ENCODE measurements at regions not wholly inside any gene's neighbourhood (a gene's known extent, or its start where the extent isn't known, plus 50 kb on each side); places are given as distances from the start of the nearest gene placed in this dataset.

GRCh38 chrX:118197730-118198129, 81.1 kb upstream of the KLHL13 start:
- H3K4me3 Mint-ChIP-seq = no peak overlapping the region
- peaks cover 9% of the 10 kb centered on the region for H3K27me3 Mint-ChIP-seq (ENCODE audit: low read depth)
- no peak overlapping the region for H3K27ac Mint-ChIP-seq
- H3K9me3 Mint-ChIP-seq = no peaks in the 10 kb centered on the region
- H3K36me3 Mint-ChIP-seq (ENCODE audit: insufficient read depth in 2 of 2) = no peaks in the 10 kb centered on the region
- H3K4me1 Mint-ChIP-seq (ENCODE audit: low read depth) = no peaks in the 10 kb centered on the region
- ATAC-seq (replicated peaks in 1 of 2) (no peak), DNase-seq (no peak)

- DNase-seq = no peak
- Mint-ChIP-seq H3K27ac (no peak overlapping the region), H3K4me1 (ENCODE audit: low read depth) (no peaks in the 10 kb centered on the region), H3K36me3 (ENCODE audit: insufficient read depth in 2 of 2) (no peaks in the 10 kb centered on the region), H3K4me3 (no peak overlapping the region), H3K9me3 (no peaks in the 10 kb centered on the region), H3K27me3 (ENCODE audit: low read depth) (peaks cover 9% of the 10 kb centered on the region)
- no peak for ATAC-seq (replicated peaks in 1 of 2)
These were observed 82.0 kb upstream of the KLHL13 start for GRCh38 chrX:118198577-118198976.

- peaks cover 9% of the 10 kb centered on the region for H3K27me3 Mint-ChIP-seq (ENCODE audit: low read depth)
- H3K4me1 Mint-ChIP-seq (ENCODE audit: low read depth) = no peaks in the 10 kb centered on the region
- ATAC-seq (replicated peaks in 1 of 2) = no peak
- DNase-seq = no peak
- H3K9me3 Mint-ChIP-seq = no peaks in the 10 kb centered on the region
- no peak overlapping the region for H3K27ac Mint-ChIP-seq
- H3K4me3 Mint-ChIP-seq = no peak overlapping the region
- no peaks in the 10 kb centered on the region for H3K36me3 Mint-ChIP-seq (ENCODE audit: insufficient read depth in 2 of 2)
These were observed 83.4 kb upstream of the KLHL13 start for GRCh38 chrX:118199997-118200396.

GRCh38 chrX:118205421-118206395, 89.1 kb upstream of the KLHL13 start:
- ATAC-seq (replicated peaks in 1 of 2) (no peak), DNase-seq (no peak)
- Mint-ChIP-seq H3K27ac (no peak overlapping the region), H3K9me3 (no peaks in the 10 kb centered on the region), H3K27me3 (ENCODE audit: low read depth) (peaks cover 8% of the 10 kb centered on the region), H3K4me3 (no peak overlapping the region), H3K4me1 (ENCODE audit: low read depth) (no peaks in the 10 kb centered on the region), H3K36me3 (ENCODE audit: insufficient read depth in 2 of 2) (no peaks in the 10 kb centered on the region)

GRCh38 chrX:118207831-118208453, 91.3 kb upstream of the KLHL13 start:
- H3K4me3 Mint-ChIP-seq = no peak overlapping the region
- no peaks in the 10 kb centered on the region for H3K9me3 Mint-ChIP-seq
- ATAC-seq (replicated peaks in 1 of 2) = no peak
- no peaks in the 10 kb centered on the region for H3K36me3 Mint-ChIP-seq (ENCODE audit: insufficient read depth in 2 of 2)
- no peak for DNase-seq
- H3K27ac Mint-ChIP-seq = no peak overlapping the region
- H3K4me1 Mint-ChIP-seq (ENCODE audit: low read depth) = no peaks in the 10 kb centered on the region
- peaks cover 27% of the 10 kb centered on the region for H3K27me3 Mint-ChIP-seq (ENCODE audit: low read depth)

GRCh38 chrX:118208481-118208880, 91.9 kb upstream of the KLHL13 start:
- DNase-seq = no peak
- no peak overlapping the region for H3K27ac Mint-ChIP-seq
- H3K9me3 Mint-ChIP-seq = no peaks in the 10 kb centered on the region
- no peaks in the 10 kb centered on the region for H3K4me1 Mint-ChIP-seq (ENCODE audit: low read depth)
- ATAC-seq (replicated peaks in 1 of 2) = no peak
- peaks cover 28% of the 10 kb centered on the region for H3K27me3 Mint-ChIP-seq (ENCODE audit: low read depth)
- H3K4me3 Mint-ChIP-seq = no peak overlapping the region
- H3K36me3 Mint-ChIP-seq (ENCODE audit: insufficient read depth in 2 of 2) = no peaks in the 10 kb centered on the region

GRCh38 chrX:118211891-118212816, 95.5 kb upstream of the KLHL13 start:
- ATAC-seq (replicated peaks in 1 of 2) = no peak
- Mint-ChIP-seq H3K4me3 (no peak overlapping the region), H3K9me3 (no peaks in the 10 kb centered on the region), H3K4me1 (ENCODE audit: low read depth) (no peaks in the 10 kb centered on the region), H3K27ac (no peak overlapping the region), H3K27me3 (ENCODE audit: low read depth) (peaks cover 20% of the 10 kb centered on the region), H3K36me3 (ENCODE audit: insufficient read depth in 2 of 2) (no peaks in the 10 kb centered on the region)
- no peak for DNase-seq

- DNase-seq (no peak), ATAC-seq (replicated peaks in 1 of 2) (no peak)
- Mint-ChIP-seq H3K27ac (no peak overlapping the region), H3K27me3 (ENCODE audit: low read depth) (peaks cover 20% of the 10 kb centered on the region), H3K36me3 (ENCODE audit: insufficient read depth in 2 of 2) (no peaks in the 10 kb centered on the region), H3K4me3 (no peak overlapping the region), H3K9me3 (no peaks in the 10 kb centered on the region), H3K4me1 (ENCODE audit: low read depth) (no peaks in the 10 kb centered on the region)
These were observed 96.2 kb upstream of the KLHL13 start for GRCh38 chrX:118212817-118213183.

- Mint-ChIP-seq H3K36me3 (ENCODE audit: insufficient read depth in 2 of 2) (no peaks in the 10 kb centered on the region), H3K4me3 (no peak overlapping the region), H3K27ac (no peak overlapping the region), H3K27me3 (ENCODE audit: low read depth) (peaks cover 20% of the 10 kb centered on the region), H3K4me1 (ENCODE audit: low read depth) (no peaks in the 10 kb centered on the region), H3K9me3 (peaks cover 0 to 2% of the 10 kb centered on the region in 2 donors)
- ATAC-seq (replicated peaks in 1 of 2) = no peak
- no peak for DNase-seq
These were observed 98.7 kb upstream of the KLHL13 start for GRCh38 chrX:118215346-118215745.

- Mint-ChIP-seq H3K27ac (no peak overlapping the region), H3K9me3 (peaks cover 0 to 2% of the 10 kb centered on the region in 2 donors), H3K36me3 (ENCODE audit: insufficient read depth in 2 of 2) (no peaks in the 10 kb centered on the region), H3K27me3 (ENCODE audit: low read depth) (peaks cover 25% of the 10 kb centered on the region), H3K4me1 (ENCODE audit: low read depth) (no peaks in the 10 kb centered on the region), H3K4me3 (no peak overlapping the region)
- no peak for DNase-seq
- no peak for ATAC-seq (replicated peaks in 1 of 2)
These were observed 99.5 kb upstream of the KLHL13 start for GRCh38 chrX:118216087-118216486.

- Mint-ChIP-seq H3K9me3 (peaks cover 0 to 2% of the 10 kb centered on the region in 2 donors), H3K27me3 (ENCODE audit: low read depth) (peaks cover 24% of the 10 kb centered on the region), H3K4me3 (no peak overlapping the region), H3K4me1 (ENCODE audit: low read depth) (no peaks in the 10 kb centered on the region), H3K27ac (no peak overlapping the region), H3K36me3 (ENCODE audit: insufficient read depth in 2 of 2) (no peaks in the 10 kb centered on the region)
- ATAC-seq (replicated peaks in 1 of 2) (no peak), DNase-seq (no peak)
These were observed 99.9 kb upstream of the KLHL13 start for GRCh38 chrX:118216509-118216908.

GRCh38 chrX:118218079-118218478, 101.5 kb upstream of the KLHL13 start:
- H3K4me3 Mint-ChIP-seq = no peak overlapping the region
- H3K4me1 Mint-ChIP-seq (ENCODE audit: low read depth) = no peaks in the 10 kb centered on the region
- peaks cover 0 to 2% of the 10 kb centered on the region in 2 donors for H3K9me3 Mint-ChIP-seq
- no peak for ATAC-seq (replicated peaks in 1 of 2)
- H3K27me3 Mint-ChIP-seq (ENCODE audit: low read depth) = peaks cover 8% of the 10 kb centered on the region
- no peaks in the 10 kb centered on the region for H3K36me3 Mint-ChIP-seq (ENCODE audit: insufficient read depth in 2 of 2)
- no peak for DNase-seq
- H3K27ac Mint-ChIP-seq = no peak overlapping the region

GRCh38 chrX:118218940-118219339, 102.3 kb upstream of the KLHL13 start:
- H3K4me1 Mint-ChIP-seq (ENCODE audit: low read depth) = no peaks in the 10 kb centered on the region
- ATAC-seq (replicated peaks in 1 of 2) = no peak
- H3K4me3 Mint-ChIP-seq = no peak overlapping the region
- DNase-seq = no peak
- no peak overlapping the region for H3K27ac Mint-ChIP-seq
- peaks cover 0 to 2% of the 10 kb centered on the region in 2 donors for H3K9me3 Mint-ChIP-seq
- H3K27me3 Mint-ChIP-seq (ENCODE audit: low read depth) = peaks cover 8% of the 10 kb centered on the region
- no peaks in the 10 kb centered on the region for H3K36me3 Mint-ChIP-seq (ENCODE audit: insufficient read depth in 2 of 2)
